SU-DHL-6 (cell line): ENCODE measurements at regions not wholly inside any gene's neighbourhood (a gene's known extent, or its start where the extent isn't known, plus 50 kb on each side); places are given as distances from the start of the nearest gene placed in this dataset.

Experiments used
- H2AFZ ChIP-seq: fragments of 200-600 bp; sonication (generic); 2 replicates; pipeline ENCODE4 v1.6.1; 2014; ENCODE audit warnings: low read depth, mild to moderate bottlenecking, moderate library complexity, mixed read lengths, antibody characterized with exemption, low read length; ENCODE audit not compliant: severe bottlenecking
- H3F3A ChIP-seq: fragments of 200-600 bp; shearing (Covaris generic); 2 replicates; pipeline ENCODE4 v1.6.0; 2016; ENCODE audit warnings: antibody characterized with exemption, mild to moderate bottlenecking; ENCODE audit not compliant: insufficient read depth
- H3K27ac ChIP-seq: fragments of 200-600 bp; sonication (generic); 2 replicates; pipeline ENCODE4 v1.5.1; 2016; ENCODE audit warnings: low read depth, mild to moderate bottlenecking, low read length, moderate library complexity, mixed read lengths
- H3K27me3 ChIP-seq: fragments of 200-600 bp; sonication (generic), shearing (Covaris generic); 2 replicates; pipeline ENCODE4 v1.6.0; 2014; ENCODE audit warnings: mild to moderate bottlenecking, low read length
- H3K36me3 ChIP-seq: fragments of 200-600 bp; sonication (generic); 2 replicates; pipeline ENCODE4 v1.6.1; 2014; ENCODE audit warnings: mild to moderate bottlenecking, low read length, mixed read lengths
- H3K4me2 ChIP-seq: fragments of 300-600, 200-600 bp; shearing (Covaris generic), sonication (generic); 2 replicates; pipeline ENCODE4 v1.6.0; 2014; ENCODE audit warnings: low read length, low read depth, mild to moderate bottlenecking; ENCODE audit not compliant: poor library complexity, severe bottlenecking
- H3K4me3 ChIP-seq: fragments of 200-600 bp; sonication (generic); 2 replicates; pipeline ENCODE4 v1.5.1; 2014; ENCODE audit warnings: antibody characterized with exemption, low read length, mild to moderate bottlenecking, mixed read lengths; ENCODE audit not compliant: insufficient read depth, poor library complexity, severe bottlenecking
- H3K79me2 ChIP-seq: fragments of 200-600 bp; sonication (generic); 2 replicates; pipeline ENCODE4 v1.6.1; 2014; ENCODE audit warnings: mild to moderate bottlenecking, low read length, moderate library complexity; ENCODE audit not compliant: insufficient read depth
- H3K9ac ChIP-seq: fragments of 200-600 bp; sonication (generic); 2 replicates; pipeline ENCODE4 v1.7.0; 2014; ENCODE audit warnings: mild to moderate bottlenecking, low read length
- H3K9me2 ChIP-seq: fragments of 200-600 bp; sonication (generic); replicated peaks from 2 replicates; pipeline ENCODE4 v1.6.1; 2014; ENCODE audit warnings: low read length; ENCODE audit not compliant: insufficient read depth
- H3K9me3 ChIP-seq: fragments of 200-600 bp; sonication (generic); 2 replicates; pipeline ENCODE4 v1.6.1; 2014; ENCODE audit warnings: low read length, mixed read lengths; ENCODE audit not compliant: insufficient read depth
- H4K20me1 ChIP-seq: fragments of 200-600 bp; sonication (generic); 2 replicates; pipeline ENCODE4 v1.6.1; 2014; ENCODE audit warnings: low read depth, mild to moderate bottlenecking, antibody characterized with exemption, low read length, moderate library complexity, mixed read lengths
- EZH2phosphoT487 ChIP-seq: fragments of 200-600 bp; sonication (generic), shearing (Covaris generic); conservative IDR thresholded peaks from 2 replicates; pipeline ENCODE4 v1.6.1; 2018; ENCODE audit warnings: mild to moderate bottlenecking, antibody characterized with exemption, low read length, moderate library complexity, mixed read lengths
- TF ChIP-seq, protein P1 (sequence below): fragments of 200-600 bp; sonication (generic); IDR thresholded peaks from one replicate; pipeline ENCODE4 v1.5.1; 2017; ENCODE audit warnings: antibody characterized with exemption, mild to moderate bottlenecking, low read length, moderate library complexity; ENCODE audit not compliant: insufficient read depth, poor library complexity, severe bottlenecking

DNA sequence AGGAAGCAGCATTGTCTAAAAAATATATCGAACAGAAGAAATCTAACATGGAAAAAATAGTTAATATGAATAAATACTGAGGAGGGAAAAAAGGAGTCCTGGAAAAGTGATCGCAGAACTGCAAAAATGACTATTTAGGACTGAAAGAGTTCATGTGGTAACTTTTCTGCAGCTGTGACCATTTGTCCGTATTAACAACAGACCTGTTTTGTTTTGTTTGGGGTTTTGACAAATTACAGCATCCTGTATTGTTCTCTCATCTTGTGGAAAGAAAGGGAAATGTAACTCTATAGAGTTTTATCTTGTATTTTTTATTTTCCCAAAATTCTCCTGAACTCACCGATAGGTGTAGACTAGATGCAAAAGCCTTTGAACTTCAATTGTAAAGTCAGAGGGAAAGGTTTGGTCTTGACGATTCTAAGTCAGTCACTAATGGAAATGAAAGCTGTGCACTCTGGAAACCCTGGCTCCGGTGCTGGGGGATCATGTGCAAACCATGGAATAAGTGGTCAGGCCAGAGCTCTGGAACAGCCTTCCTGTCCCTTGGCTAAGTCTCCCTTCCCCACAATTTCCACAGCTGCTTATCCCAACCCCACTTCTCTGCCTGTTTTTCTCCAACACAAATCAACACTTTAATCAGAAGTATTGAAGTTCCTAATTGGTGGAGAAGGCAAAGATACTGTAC lies 51.2 kb upstream of the MARCKS start:
- H4K20me1 ChIP-seq: no peaks in the 10 kb centered on the region
- H3K36me3 ChIP-seq: no peaks in the 10 kb centered on the region
- no peaks in the 10 kb centered on the region for H3K79me2 ChIP-seq
- peaks cover 11% of the 10 kb centered on the region for H3F3A ChIP-seq
- H3K4me3 ChIP-seq: no peak overlapping the region
- no peaks in the 10 kb centered on the region for H3K9me3 ChIP-seq
- no peak overlapping the region for H3K9ac ChIP-seq
- TF ChIP-seq, protein P1, sequence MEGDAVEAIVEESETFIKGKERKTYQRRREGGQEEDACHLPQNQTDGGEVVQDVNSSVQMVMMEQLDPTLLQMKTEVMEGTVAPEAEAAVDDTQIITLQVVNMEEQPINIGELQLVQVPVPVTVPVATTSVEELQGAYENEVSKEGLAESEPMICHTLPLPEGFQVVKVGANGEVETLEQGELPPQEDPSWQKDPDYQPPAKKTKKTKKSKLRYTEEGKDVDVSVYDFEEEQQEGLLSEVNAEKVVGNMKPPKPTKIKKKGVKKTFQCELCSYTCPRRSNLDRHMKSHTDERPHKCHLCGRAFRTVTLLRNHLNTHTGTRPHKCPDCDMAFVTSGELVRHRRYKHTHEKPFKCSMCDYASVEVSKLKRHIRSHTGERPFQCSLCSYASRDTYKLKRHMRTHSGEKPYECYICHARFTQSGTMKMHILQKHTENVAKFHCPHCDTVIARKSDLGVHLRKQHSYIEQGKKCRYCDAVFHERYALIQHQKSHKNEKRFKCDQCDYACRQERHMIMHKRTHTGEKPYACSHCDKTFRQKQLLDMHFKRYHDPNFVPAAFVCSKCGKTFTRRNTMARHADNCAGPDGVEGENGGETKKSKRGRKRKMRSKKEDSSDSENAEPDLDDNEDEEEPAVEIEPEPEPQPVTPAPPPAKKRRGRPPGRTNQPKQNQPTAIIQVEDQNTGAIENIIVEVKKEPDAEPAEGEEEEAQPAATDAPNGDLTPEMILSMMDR: no peak
- no peak for TF ChIP-seq EZH2phosphoT487
- H2AFZ ChIP-seq: no peak overlapping the region
- H3K27ac ChIP-seq: no peak overlapping the region
- no peaks in the 10 kb centered on the region for H3K9me2 ChIP-seq
- H3K27me3 ChIP-seq: no peaks in the 10 kb centered on the region
- H3K4me2 ChIP-seq: no peak overlapping the region
